HG03095 (cell line): ENCODE measurements at regions not wholly inside any gene's neighbourhood (a gene's known extent, or its start where the extent isn't known, plus 50 kb on each side); places are given as distances from the start of the nearest gene placed in this dataset.
"Not testable (repeated sequence)": the region's sequence is repeated elsewhere in the genome, so short reads cannot be mapped to it uniquely, and the experiment has no call there.

Experiments used
- ATAC-seq: cut with Tn5 transposase; IDR thresholded peaks from one replicate; pipeline ENCODE4 v1.9.1; 2021; ENCODE audit warnings: moderate library complexity; ENCODE audit not compliant: unreplicated experiment

DNA sequence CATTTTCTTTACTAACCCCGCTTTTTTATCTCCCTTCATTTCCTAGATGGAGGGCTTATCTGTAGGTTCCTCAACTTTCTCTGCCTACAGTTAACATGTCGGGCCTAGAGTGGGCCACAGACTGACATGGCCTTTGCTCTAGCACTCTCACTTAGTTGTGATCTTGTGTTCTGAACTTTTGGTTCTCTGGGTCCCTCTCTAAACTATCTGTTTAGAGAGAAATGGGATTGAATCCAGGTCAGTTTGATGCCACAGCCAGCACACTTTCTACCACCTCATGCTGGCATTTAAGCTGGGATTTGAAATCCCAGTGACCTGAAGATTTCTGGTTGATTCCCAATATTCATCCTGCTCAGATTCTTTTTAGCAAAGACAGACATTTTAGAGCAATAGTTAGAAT is 388.5 kb upstream of the PAPPA start:
- ATAC-seq, result no peak

GRCh38 chr9:115766370-115766955 is 387.1 kb upstream of the PAPPA start:
- ATAC-seq, result no peak

GRCh38 chr9:115770521-115770920 is 383.1 kb upstream of the PAPPA start:
- ATAC-seq, result no peak

- no peak for ATAC-seq
Observed at GRCh38 chr9:115775659-115776058, 377.9 kb upstream of the PAPPA start.

DNA sequence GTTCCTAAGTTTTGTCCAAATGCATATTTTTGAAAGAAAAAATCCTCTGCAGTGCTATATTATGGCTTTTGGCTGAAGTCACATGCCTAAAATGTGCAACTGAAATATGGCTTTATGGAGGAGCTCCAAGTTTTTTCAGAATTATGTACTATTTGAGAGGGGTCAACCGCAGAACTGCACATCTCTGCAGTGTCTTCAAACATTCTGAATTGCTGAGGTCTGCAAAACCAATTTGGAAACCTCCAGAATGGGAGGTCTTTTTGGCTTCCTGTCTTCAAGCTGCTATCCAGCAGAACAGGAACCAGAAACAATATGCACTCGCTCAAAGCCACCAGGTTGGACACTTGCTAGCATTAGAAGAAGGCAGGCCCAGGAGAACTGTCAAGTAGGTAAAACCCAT is 376.0 kb upstream of the PAPPA start:
- ATAC-seq, result no peak

DNA sequence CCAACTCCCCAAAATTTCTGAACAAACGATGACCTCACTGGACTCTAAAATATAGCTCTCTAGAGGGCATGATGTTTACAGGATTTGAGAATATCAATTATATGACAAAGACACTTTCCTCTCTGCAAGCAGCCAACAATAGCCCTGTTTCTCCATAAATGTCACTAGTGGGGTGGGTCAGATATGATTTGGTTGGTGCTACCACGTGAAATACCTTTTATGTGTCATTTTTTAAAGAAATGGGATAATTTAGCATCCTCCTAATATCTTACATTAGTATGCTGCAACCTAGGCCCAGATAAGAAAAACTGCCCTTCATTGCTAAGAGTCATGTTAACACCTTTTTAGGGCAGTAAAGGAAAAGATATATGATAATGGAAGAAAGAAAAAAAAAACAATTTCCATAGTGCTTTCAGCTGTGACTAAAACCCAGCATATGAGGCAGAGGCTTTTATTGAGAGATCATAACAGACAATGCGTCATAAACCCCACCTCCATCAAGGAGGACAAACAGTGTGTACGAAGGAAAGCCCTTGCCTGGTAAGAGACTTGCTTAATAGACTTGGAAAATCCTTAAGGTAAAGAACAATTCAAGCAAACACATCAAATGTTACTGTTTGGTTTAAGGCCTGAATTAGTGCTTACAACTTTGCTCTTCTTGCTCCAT is 372.4 kb upstream of the PAPPA start:
- ATAC-seq, result no peak

- no peak for ATAC-seq
Observed at GRCh38 chr9:115786321-115786720, 367.3 kb upstream of the PAPPA start.

- ATAC-seq, result no peak
Observed at GRCh38 chr9:115790520-115790919, 363.1 kb upstream of the PAPPA start.

DNA sequence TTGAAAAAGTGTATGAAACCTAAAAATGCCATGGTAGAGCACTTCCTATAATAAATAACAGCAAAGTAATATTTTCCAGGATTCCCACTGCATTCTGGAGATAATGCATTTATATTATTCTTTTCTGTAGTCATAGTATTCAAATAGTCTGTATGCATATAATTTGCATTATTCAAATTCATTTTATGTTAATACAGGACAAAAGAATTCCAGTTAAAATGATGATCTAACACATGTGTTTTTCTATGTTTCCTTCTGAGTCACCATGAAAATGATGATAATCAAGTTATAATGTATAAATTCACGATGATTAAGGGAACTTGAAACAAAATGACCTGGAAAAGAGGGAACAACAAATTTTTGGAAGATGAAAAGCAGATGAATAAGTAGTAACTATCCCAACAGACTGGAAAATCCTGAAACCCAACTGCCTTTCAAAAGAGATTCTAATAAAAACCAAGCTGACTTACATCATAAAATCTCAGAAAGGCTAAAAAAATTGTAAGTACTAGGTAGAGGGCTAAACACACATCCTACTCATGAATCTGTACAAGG is 358.6 kb upstream of the PAPPA start:
- ATAC-seq, result no peak

DNA sequence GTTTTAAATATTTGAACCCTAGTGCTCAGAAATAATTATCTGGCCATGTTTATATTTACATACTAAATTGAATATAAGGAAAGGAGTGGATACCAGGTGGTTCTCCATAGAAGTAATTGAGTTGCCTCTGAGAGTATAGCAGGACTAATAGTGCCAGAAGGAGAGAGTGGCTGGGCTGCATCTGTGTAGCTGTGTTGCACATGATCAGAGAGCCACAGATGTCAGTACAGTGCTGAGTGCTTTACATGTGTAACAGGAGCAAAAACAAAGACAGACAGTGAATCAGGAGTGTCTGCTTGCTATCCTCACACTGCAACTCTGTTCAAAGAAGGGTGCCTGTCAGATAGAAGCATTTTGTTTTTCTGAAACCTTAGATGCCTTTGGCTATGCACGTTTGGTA is 353.9 kb upstream of the PAPPA start:
- no peak for ATAC-seq

- ATAC-seq, result no peak
Observed at GRCh38 chr9:115804206-115804605, 349.4 kb upstream of the PAPPA start.

DNA sequence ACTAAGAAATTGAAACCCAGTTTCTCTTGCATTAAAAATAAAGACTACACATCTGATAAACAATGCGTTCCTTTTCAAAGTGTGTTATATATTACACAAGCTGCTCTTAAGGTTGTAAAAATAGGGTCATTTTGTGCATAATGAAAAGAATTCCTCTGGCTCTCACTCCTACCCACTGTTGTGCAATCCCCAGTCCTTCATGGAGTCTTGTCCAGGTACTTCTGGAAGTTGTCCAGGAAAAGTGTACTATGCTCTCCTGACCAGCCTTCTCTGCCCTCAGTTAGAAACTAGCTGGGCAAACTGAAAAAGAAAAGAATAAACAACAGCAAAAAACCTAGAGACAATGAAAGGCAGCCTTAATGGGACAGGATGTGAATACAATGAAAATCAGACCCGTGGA is 345.5 kb upstream of the PAPPA start:
- ATAC-seq, result no peak

GRCh38 chr9:115808695-115809094 is 344.9 kb upstream of the PAPPA start:
- ATAC-seq, result no peak

DNA sequence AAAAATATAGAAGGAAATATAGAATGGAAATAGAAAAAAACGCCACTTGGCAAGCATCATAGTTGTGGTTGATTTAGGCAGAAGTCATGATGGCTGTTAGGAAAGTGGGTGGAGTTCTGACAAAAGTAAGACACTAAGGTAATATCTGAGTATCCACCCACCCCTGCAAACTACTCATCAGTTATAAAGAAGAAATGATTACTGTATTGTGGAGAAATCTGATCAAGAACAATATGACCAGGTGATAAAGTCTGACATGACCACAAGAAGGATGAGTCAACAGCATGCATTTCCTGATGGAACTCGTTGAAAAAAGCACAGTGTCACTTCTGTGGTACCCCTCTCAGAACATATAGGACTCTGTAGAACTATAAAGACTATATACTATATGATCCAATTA is 343.4 kb upstream of the PAPPA start:
- no peak for ATAC-seq

DNA sequence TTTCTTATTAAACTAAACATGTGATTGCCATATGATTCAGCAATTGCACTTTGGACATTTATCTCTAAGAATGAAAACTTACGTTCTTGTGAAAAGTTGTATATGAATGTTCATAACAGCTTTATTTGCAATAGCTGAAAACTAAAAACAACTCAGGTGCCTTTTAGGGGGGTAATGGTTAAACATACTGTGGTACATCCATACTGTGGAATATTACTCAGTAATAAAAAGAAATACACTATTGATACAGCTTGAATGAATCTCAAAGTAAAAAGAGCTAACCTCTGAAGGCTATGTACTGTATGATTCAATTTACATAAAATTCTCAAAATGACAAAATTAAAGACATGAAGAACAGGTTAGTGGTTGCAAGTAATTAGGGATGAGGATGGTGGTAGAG is 339.5 kb upstream of the PAPPA start:
- ATAC-seq, result no peak

DNA sequence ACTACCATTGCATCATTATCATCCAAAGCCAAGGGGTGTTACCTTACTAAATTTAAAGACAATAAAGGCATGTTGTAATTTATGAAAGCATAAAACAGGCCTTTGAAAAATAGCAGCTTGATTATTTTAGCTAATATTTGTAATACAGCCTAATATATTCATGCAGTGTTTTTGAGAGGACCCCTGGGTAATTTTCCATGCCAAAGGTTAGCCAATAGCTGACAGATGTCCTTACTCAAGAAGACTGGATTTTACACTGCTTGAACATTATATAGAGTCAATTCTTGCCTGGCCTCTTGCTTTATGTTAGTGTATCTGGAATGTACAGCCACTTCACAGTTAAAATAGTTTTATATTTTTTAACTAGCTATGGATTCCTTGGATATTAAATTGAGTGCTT is 337.8 kb upstream of the PAPPA start:
- ATAC-seq, result no peak

GRCh38 chr9:115818651-115819050 is 334.9 kb upstream of the PAPPA start:
- not testable (repeated sequence) for ATAC-seq

DNA sequence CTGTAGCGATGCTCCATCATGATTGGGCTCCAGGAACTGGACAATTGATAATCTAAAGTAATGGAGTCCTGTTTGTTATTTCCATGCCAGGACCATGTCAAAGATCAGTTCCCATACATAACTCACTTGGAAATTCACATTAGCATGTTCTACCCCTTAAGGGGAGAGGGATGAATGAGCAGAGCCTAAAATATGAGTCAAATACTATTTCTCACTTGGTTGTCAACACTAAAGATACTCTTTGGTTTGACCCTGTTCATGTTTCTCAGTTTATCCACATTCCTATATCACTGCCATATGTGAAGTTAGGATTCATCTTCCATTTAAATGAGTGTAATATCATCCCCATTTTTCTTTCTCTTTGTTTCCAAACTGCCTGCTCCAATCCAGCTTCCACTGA is 321.6 kb upstream of the PAPPA start:
- ATAC-seq, result no peak

GRCh38 chr9:115837618-115838017 is 316.0 kb upstream of the PAPPA start:
- ATAC-seq, result no peak

DNA sequence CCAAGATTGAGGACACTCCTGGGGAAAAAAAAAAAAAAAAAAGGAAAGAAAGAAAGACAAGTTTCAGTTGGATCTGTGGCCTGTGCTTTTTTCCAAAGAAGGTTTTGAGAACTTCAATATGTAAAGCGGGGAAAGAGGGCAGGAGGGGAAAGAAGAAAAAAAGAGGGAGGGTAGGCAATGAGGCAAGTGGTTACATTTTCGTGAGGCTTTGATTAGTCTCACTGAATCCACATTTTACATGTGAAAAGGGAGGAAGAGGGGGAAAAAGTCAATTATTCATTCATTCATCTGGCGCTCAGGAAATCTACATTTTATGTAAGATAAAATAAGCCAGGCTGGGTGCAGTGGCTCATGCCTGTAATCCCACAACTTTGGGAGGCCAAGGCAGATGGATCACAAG is 315.2 kb upstream of the PAPPA start:
- no peak for ATAC-seq

DNA sequence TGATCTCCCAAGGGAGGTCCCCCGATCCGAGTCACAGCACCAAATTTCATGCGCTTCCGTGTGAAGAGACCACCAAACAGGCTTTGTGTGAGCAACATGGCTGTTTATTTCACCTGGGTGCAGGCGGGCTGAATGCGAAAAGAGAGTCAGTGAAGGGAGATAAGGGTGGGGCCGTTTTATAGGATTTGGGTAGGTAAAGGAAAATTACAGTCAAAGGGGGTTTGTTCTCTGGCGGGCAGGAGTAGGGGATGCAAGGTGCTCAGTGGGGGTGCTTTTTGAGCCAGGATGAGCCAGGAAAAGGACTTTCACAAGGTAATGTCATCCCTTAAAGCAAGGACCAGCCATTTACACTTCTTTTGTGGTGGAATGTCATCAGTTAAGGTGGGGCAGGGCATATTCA is 309.2 kb upstream of the PAPPA start:
- ATAC-seq, result not testable (repeated sequence)

DNA sequence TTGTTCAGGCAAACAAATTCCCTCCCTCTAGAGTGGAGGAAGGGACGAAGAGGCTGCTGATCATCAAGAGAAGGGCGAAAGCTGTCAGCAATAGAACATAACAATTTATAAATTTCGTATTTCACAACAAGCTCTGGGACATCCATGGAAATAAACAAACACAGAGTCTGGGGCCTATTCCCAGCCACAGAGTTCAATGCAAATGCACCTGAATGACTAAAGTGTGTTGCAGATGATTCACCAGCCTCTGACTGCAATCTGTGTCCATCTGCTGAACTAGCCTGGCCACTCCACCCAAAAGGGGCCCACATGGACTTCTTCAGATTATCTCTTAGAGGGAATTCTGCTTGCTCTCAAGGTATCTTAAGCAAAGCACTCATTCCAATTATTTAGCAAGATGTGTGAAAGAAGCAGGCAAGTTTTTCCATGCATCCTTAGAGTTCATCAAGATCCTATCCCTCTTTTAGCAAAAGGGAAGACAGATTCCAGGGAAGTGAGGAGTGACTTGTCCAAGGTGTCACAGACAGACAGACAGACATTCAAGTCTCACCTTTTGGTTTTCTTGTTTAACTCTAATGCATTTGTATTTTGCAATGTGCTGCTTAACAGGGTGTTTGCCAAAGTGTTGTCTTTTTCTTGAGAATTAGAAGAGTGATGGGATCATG is 307.8 kb upstream of the PAPPA start:
- ATAC-seq, result no peak
